A549 (cell line): ENCODE measurements at regions not wholly inside any gene's neighbourhood (a gene's known extent, or its start where the extent isn't known, plus 50 kb on each side); places are given as distances from the start of the nearest gene placed in this dataset.

Source experiments
- BHLHE40 ChIP-seq: IDR thresholded peaks from 2 replicates; pipeline ENCODE4 v1.6.1; 2012; ENCODE audit warnings: low read depth, low read length, inconsistent platforms
- CTCF ChIP-seq: fragments of >200 bp; sonication (Bioruptor Twin); formaldehyde crosslinking; IDR thresholded peaks from 3 replicates; pipeline ENCODE4 v1.5.1; 2016
- E2F6 ChIP-seq: IDR thresholded peaks from 2 replicates; pipeline ENCODE4 v1.6.1; 2012; ENCODE audit warnings: low read depth, borderline replicate concordance
- EP300 ChIP-seq, 2 experiments: fragments of >200 bp; sonication (Bioruptor Twin); formaldehyde crosslinking; IDR thresholded peaks; 2 replicates in 1 of 2; 3 replicates in 1 of 2; pipeline ENCODE4 v1.6.1; 2016 to 2017
- ESRRA ChIP-seq: fragments of 150-350 bp; IDR thresholded peaks from 2 replicates; pipeline ENCODE4 v1.6.1; 2014; ENCODE audit warnings: mild to moderate bottlenecking, low read length, borderline replicate concordance
- GATA3 ChIP-seq: IDR thresholded peaks from 2 replicates; pipeline ENCODE4 v1.6.1; 2012; ENCODE audit warnings: borderline replicate concordance
- MAZ ChIP-seq: fragments of 150-350 bp; IDR thresholded peaks from 2 replicates; pipeline ENCODE4 v1.6.1; 2014; ENCODE audit warnings: antibody characterized with exemption, low read depth, low read length, borderline replicate concordance
- NR3C1 ChIP-seq: fragments of >200 bp; sonication (Bioruptor Twin); formaldehyde crosslinking; IDR thresholded peaks from 3 replicates; pipeline ENCODE4 v1.6.1; 2017
- POLR2A ChIP-seq: IDR thresholded peaks from 2 replicates; pipeline ENCODE4 v1.6.1; 2012; ENCODE audit warnings: mild to moderate bottlenecking, low read length
- RAD21 ChIP-seq, 2 experiments: fragments of >200 bp in 1 of 2; sonication (Bioruptor Twin) in 1 of 2; formaldehyde crosslinking in 1 of 2; IDR thresholded peaks in 1 of 2; conservative IDR thresholded peaks in 1 of 2; 2 replicates in 1 of 2; 3 replicates in 1 of 2; pipeline ENCODE4 v1.6.1; 2012 to 2018; ENCODE audit warnings: inconsistent platforms in 1 of 2
- REST ChIP-seq: fragments of 200-600 bp; sonication (generic); IDR thresholded peaks from 2 replicates; pipeline ENCODE4 v1.6.1; 2016; ENCODE audit warnings: antibody characterized with exemption, mild to moderate bottlenecking, moderate library complexity
- RFX5 ChIP-seq: fragments of 450-650 bp; IDR thresholded peaks from 2 replicates; pipeline ENCODE4 v1.7.1; 2014; ENCODE audit warnings: antibody characterized with exemption, mild to moderate bottlenecking, moderate library complexity
- RNF2 ChIP-seq: fragments of 200-600 bp; sonication (generic); IDR thresholded peaks from 2 replicates; pipeline ENCODE4 v1.6.1; 2016; ENCODE audit warnings: low read depth, mild to moderate bottlenecking, antibody characterized with exemption, moderate library complexity, borderline replicate concordance
- ZC3H11A ChIP-seq: fragments of 450-650 bp; IDR thresholded peaks from 2 replicates; pipeline ENCODE4 v1.6.1; 2014; ENCODE audit warnings: antibody characterized with exemption, mild to moderate bottlenecking

GRCh38 chr6:146890644-146891434 is 292.1 kb downstream of the ADGB start:
- TF ChIP-seq GATA3 = no peak
- no peak for TF ChIP-seq RNF2
- no peak for TF ChIP-seq CTCF
- no peak for TF ChIP-seq POLR2A
- TF ChIP-seq NR3C1 = no peak
- TF ChIP-seq E2F6 = no peak
- TF ChIP-seq ESRRA = no peak
- no peak for TF ChIP-seq MAZ
- TF ChIP-seq RFX5 = no peak
- no peak for TF ChIP-seq EP300 (IDR thresholded peaks at IDR 0.05)
- TF ChIP-seq RAD21 (conservative IDR thresholded peaks at IDR 0.05 in 1 of 2, IDR thresholded peaks at IDR 0.05 in 1 of 2) = no peak
- TF ChIP-seq BHLHE40 = no peak
- TF ChIP-seq REST = no peak
- TF ChIP-seq ZC3H11A = no peak
